B cell (primary cell): ENCODE measurements at regions not wholly inside any gene's neighbourhood (a gene's known extent, or its start where the extent isn't known, plus 50 kb on each side); places are given as distances from the start of the nearest gene placed in this dataset.

Experiments used
- ATAC-seq: fragments of 200-7000 bp; cut with Tn5 transposase; one replicate; pipeline ENCODE4 v1.10.0; 2021; ENCODE audit warnings: low read depth, mild to moderate bottlenecking, moderate number of reproducible peaks, moderate library complexity
- CTCF ChIA-PET: fragments of 350-600 bp; sonication (Branson Sonifier 250); formaldehyde crosslinking; loops from one replicate; lab custom pipeline; 2021; ENCODE audit warnings: antibody characterized with exemption, inconsistent platforms; lab: Charles Lee
- POLR2A ChIA-PET: fragments of 350-600 bp; sonication (Branson Sonifier 250); formaldehyde crosslinking; loops from one replicate; lab custom pipeline; 2021; ENCODE audit warnings: antibody characterized with exemption; lab: Charles Lee
- DNase-seq: peaks from one replicate; pipeline ENCODE4 v3.0.0; 2013
- H2AFZ ChIP-seq: 2 replicates; pipeline ENCODE4 v1.6.1; 2012; ENCODE audit warnings: mild to moderate bottlenecking, low read depth, low read length; ENCODE audit not compliant: insufficient read depth, poor library complexity, severe bottlenecking
- H3K27ac ChIP-seq, 2 donors: 1 replicate in 1 of 2; 2 replicates in 1 of 2; pipeline ENCODE4 v1.5.1; 2012 to 2013; ENCODE audit warnings: low read length in 2 of 2, mild to moderate bottlenecking in 2 of 2, moderate library complexity in 1 of 2
- H3K27me3 ChIP-seq, 4 experiments: fragments of 200-600 bp in 1 of 4; sonication (generic) in 1 of 4; replicated peaks in 1 of 4; 1 replicate in 2 of 4; 2 replicates in 2 of 4; pipeline versions ENCODE4 v1.6.1 to v1.7.0; 2013 to 2016; ENCODE audit warnings: low read length in 3 of 4, mild to moderate bottlenecking in 2 of 4, mixed read lengths in 1 of 4, moderate library complexity in 1 of 4; ENCODE audit not compliant: insufficient read depth in 4 of 4, control insufficient read depth in 3 of 4; ENCODE audit errors: control extremely low read depth in 1 of 4
- H3K36me3 ChIP-seq, 2 experiments: replicated peaks in 1 of 2; 1 replicate in 1 of 2; 2 replicates in 1 of 2; pipeline versions ENCODE4 v1.6.1 to v1.7.1; 2013; ENCODE audit warnings: low read length in 1 of 2; ENCODE audit not compliant: insufficient read depth in 2 of 2, control insufficient read depth in 1 of 2; ENCODE audit errors: control extremely low read depth in 1 of 2, extremely low read depth in 1 of 2
- H3K4me1 ChIP-seq, 2 donors: fragments of 200-600 bp in 1 of 2; sonication (generic) in 1 of 2; 1 replicate in 1 of 2; 2 replicates in 1 of 2; pipeline versions ENCODE4 v1.5.1 to v1.6.1; 2013 to 2017; ENCODE audit warnings: low read length in 2 of 2; ENCODE audit not compliant: control insufficient read depth in 2 of 2, insufficient read depth in 2 of 2
- H3K4me2 ChIP-seq: replicated peaks from 2 replicates; pipeline ENCODE3; 2012; ENCODE audit warnings: mild to moderate bottlenecking, low read depth, low read length; ENCODE audit not compliant: poor library complexity, severe bottlenecking
- H3K4me3 ChIP-seq, 5 experiments: fragments of 200-600 bp in 1 of 5; sonication (generic) in 1 of 5; 1 replicate in 3 of 5; 2 replicates in 2 of 5; pipeline versions ENCODE4 v1.5.1 to v1.7.0; 2011 to 2016; ENCODE audit warnings: low read length in 4 of 5, mild to moderate bottlenecking in 4 of 5, low read depth in 2 of 5, control low read depth in 1 of 5, moderate library complexity in 1 of 5; ENCODE audit not compliant: insufficient read depth in 1 of 5; ENCODE audit errors: control extremely low read depth in 1 of 5, extremely low read depth in 1 of 5
- H3K79me2 ChIP-seq: fragments of 200-600 bp; sonication (generic); one replicate; pipeline ENCODE4 v1.6.0; 2016; ENCODE audit warnings: low read length; ENCODE audit not compliant: control insufficient read depth, insufficient read depth
- H3K9ac ChIP-seq: fragments of 200-600 bp; sonication (generic); 2 replicates; pipeline ENCODE4 v1.6.1; 2017; ENCODE audit warnings: mild to moderate bottlenecking, low read length, moderate library complexity
- H3K9me3 ChIP-seq, 3 donors: one replicate each; pipeline versions ENCODE4 v1.6.1 to v1.7.1; 2013; ENCODE audit warnings: low read length in 2 of 3; ENCODE audit not compliant: control insufficient read depth in 2 of 3, insufficient read depth in 1 of 3; ENCODE audit errors: control extremely low read depth in 1 of 3
- H4K20me1 ChIP-seq: 2 replicates; pipeline ENCODE4 v1.6.0; 2012; ENCODE audit warnings: mild to moderate bottlenecking, low read length; ENCODE audit not compliant: insufficient read depth, control insufficient read depth, poor library complexity, severe bottlenecking
- H3K27ac Mint-ChIP-seq: one replicate; pipeline ENCODE4 v1.8.0; 2021; ENCODE audit warnings: mixed read lengths
- H3K27me3 Mint-ChIP-seq: one replicate; pipeline ENCODE4 v1.8.0; 2021; ENCODE audit warnings: mixed read lengths
- H3K4me1 Mint-ChIP-seq: one replicate; pipeline ENCODE4 v1.8.0; 2021; ENCODE audit warnings: mixed read lengths
- H3K4me3 Mint-ChIP-seq: one replicate; pipeline ENCODE4 v1.8.0; 2021; ENCODE audit warnings: mixed read lengths
- H3K9me3 Mint-ChIP-seq: one replicate; pipeline ENCODE4 v1.8.0; 2022; ENCODE audit warnings: mixed read lengths; ENCODE audit not compliant: insufficient read depth
- CTCF ChIP-seq: fragments of 200-600 bp; IDR thresholded peaks from one replicate; pipeline ENCODE4 v1.8.0; 2022; ENCODE audit warnings: antibody characterized with exemption, mild to moderate bottlenecking
- EZH2 ChIP-seq: IDR thresholded peaks from 2 replicates; pipeline ENCODE4 v1.6.1; 2012; ENCODE audit warnings: borderline replicate concordance, low read depth, mild to moderate bottlenecking, moderate library complexity, low read length; ENCODE audit not compliant: insufficient read depth, poor library complexity, severe bottlenecking
- WGBS: methylation state at CpG from one replicate; pipeline ENCODE4 v1.1.5; 2013; ENCODE audit warnings: missing lambda C conversion rate; ENCODE audit not compliant: insufficient coverage; 5-methylcytosine and 5-hydroxymethylcytosine counted together
- intact Hi-C: fragments of 100-400 bp; cut with micrococcal nuclease; formaldehyde crosslinking; loops from one replicate; pipeline ENCODE4 v1.10.0; 2022

GRCh38 chr2:228493852-228494251, 312.4 kb upstream of the SPHKAP start:
- DNase-seq = no peak
- H3K9me3 ChIP-seq = peaks cover 0 to 1% (median 0%) of the 10 kb centered on the region in 3 donors
- H3K4me1 ChIP-seq = no peaks in the 10 kb centered on the region
- H3K36me3 ChIP-seq = no peaks in the 10 kb centered on the region
- no peak for ATAC-seq
- Mint-ChIP-seq H3K27me3 (no peaks in the 10 kb centered on the region), H3K9me3 (peaks cover 5% of the 10 kb centered on the region), H3K4me3 (no peak overlapping the region), H3K27ac (no peak overlapping the region), H3K4me1 (no peaks in the 10 kb centered on the region)
- H3K79me2 ChIP-seq = no peaks in the 10 kb centered on the region
- no CpG with 5 or more reads among the region's 3 CpGs for WGBS
- POLR2A ChIA-PET = no interaction called here
- H2AFZ ChIP-seq = no peak overlapping the region
- no peak overlapping the region for H3K4me3 ChIP-seq
- no peaks in the 10 kb centered on the region for H4K20me1 ChIP-seq
- no peak overlapping the region for H3K27ac ChIP-seq
- intact Hi-C loops = no loop called here
- H3K27me3 ChIP-seq = no peaks in the 10 kb centered on the region
- no peak overlapping the region for H3K9ac ChIP-seq
- no peak overlapping the region for H3K4me2 ChIP-seq
- TF ChIP-seq EZH2 (no peak), CTCF (no peak)
- CTCF ChIA-PET = no interaction called here

GRCh38 chr2:228479014-228479413, 297.5 kb upstream of the SPHKAP start:
- Histone ChIP-seq H3K9me3 (peaks cover 0 to under 1% (median 0%) of the 10 kb centered on the region in 3 donors), H3K9ac (no peak overlapping the region), H3K4me3 (no peak overlapping the region), H3K27ac (no peak overlapping the region), H4K20me1 (no peaks in the 10 kb centered on the region), H2AFZ (no peak overlapping the region), H3K36me3 (no peaks in the 10 kb centered on the region), H3K79me2 (no peaks in the 10 kb centered on the region), H3K4me2 (no peak overlapping the region), H3K4me1 (no peaks in the 10 kb centered on the region), H3K27me3 (no peaks in the 10 kb centered on the region)
- no peak for TF ChIP-seq EZH2
- no peak for TF ChIP-seq CTCF
- intact Hi-C loops = no loop called here
- Mint-ChIP-seq H3K4me3 (no peak overlapping the region), H3K9me3 (no peaks in the 10 kb centered on the region), H3K27me3 (no peaks in the 10 kb centered on the region), H3K27ac (no peak overlapping the region), H3K4me1 (no peaks in the 10 kb centered on the region)
- ChIA-PET POLR2A (no interaction called here), CTCF (no interaction called here)
- DNase-seq = no peak
- no peak for ATAC-seq
